Progenitor cell of endocrine pancreas (in vitro differentiated cells): ENCODE measurements at regions not wholly inside any gene's neighbourhood (a gene's known extent, or its start where the extent isn't known, plus 50 kb on each side); places are given as distances from the start of the nearest gene placed in this dataset.

Source experiments
- DNase-seq: peaks from one replicate; pipeline ENCODE4 v3.0.0; 2021; ENCODE audit warnings: low spot score; ENCODE audit not compliant: unreplicated experiment
- H3K27ac Mint-ChIP-seq: 2 replicates; pipeline ENCODE4 v1.8.0; 2021; ENCODE audit warnings: mild to moderate bottlenecking, moderate library complexity, mixed read lengths
- H3K27me3 Mint-ChIP-seq: 2 replicates; pipeline ENCODE4 v1.8.0; 2021; ENCODE audit warnings: mixed read lengths
- H3K36me3 Mint-ChIP-seq: 2 replicates; pipeline ENCODE4 v1.8.0; 2022; ENCODE audit warnings: mixed read lengths; ENCODE audit not compliant: insufficient read depth
- H3K4me1 Mint-ChIP-seq: 2 replicates; pipeline ENCODE4 v1.8.0; 2021; ENCODE audit warnings: low read depth, mixed read lengths
- H3K4me3 Mint-ChIP-seq: 2 replicates; pipeline ENCODE4 v1.8.0; 2021; ENCODE audit warnings: low read depth, mild to moderate bottlenecking, moderate library complexity, mixed read lengths
- H3K9me3 Mint-ChIP-seq: 2 replicates; pipeline ENCODE4 v1.8.0; 2021; ENCODE audit warnings: low read depth, mixed read lengths
- TF ChIP-seq, protein P1 (sequence below): fragments of 200-600 bp; sonication (generic); IDR thresholded peaks from one replicate; pipeline ENCODE4 v1.5.0; 2021; ENCODE audit warnings: antibody characterized with exemption, mild to moderate bottlenecking; ENCODE audit not compliant: unreplicated experiment

DNA sequence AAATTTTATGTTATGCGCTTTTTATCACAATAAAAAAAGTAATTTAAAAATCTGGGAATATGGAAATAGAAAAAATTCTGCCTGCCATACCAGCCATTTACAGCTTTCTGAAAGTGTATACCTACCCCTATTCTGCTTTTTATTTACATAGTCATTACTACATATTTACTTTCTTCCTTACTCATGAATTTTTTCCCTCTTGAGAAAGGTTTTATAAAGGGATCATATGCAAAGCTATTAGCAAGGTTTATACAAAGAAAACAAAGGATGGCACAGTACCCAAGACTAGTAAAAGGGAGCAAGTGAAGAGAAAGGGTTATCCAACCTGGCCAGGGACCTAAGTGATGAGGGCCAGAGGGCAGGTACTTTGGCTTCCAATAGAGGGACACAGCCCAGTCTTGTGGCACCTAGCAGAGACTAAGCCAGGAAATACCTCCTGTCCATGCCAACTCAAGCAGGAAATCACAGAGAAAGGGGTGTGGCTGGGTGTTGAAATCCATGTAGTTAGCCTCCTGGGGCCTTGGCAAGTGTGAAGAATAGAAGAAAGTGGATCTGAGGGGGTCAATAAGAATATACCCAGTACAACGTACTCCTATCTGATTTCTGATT is 207.3 kb upstream of the VEGFC start:
- no peak overlapping the region for H3K27ac Mint-ChIP-seq
- no peak overlapping the region for H3K4me3 Mint-ChIP-seq
- H3K27me3 Mint-ChIP-seq, result no peaks in the 10 kb centered on the region
- peaks cover 4% of the 10 kb centered on the region for H3K9me3 Mint-ChIP-seq
- no peaks in the 10 kb centered on the region for H3K36me3 Mint-ChIP-seq
- no peak for DNase-seq
- TF ChIP-seq, protein P1, sequence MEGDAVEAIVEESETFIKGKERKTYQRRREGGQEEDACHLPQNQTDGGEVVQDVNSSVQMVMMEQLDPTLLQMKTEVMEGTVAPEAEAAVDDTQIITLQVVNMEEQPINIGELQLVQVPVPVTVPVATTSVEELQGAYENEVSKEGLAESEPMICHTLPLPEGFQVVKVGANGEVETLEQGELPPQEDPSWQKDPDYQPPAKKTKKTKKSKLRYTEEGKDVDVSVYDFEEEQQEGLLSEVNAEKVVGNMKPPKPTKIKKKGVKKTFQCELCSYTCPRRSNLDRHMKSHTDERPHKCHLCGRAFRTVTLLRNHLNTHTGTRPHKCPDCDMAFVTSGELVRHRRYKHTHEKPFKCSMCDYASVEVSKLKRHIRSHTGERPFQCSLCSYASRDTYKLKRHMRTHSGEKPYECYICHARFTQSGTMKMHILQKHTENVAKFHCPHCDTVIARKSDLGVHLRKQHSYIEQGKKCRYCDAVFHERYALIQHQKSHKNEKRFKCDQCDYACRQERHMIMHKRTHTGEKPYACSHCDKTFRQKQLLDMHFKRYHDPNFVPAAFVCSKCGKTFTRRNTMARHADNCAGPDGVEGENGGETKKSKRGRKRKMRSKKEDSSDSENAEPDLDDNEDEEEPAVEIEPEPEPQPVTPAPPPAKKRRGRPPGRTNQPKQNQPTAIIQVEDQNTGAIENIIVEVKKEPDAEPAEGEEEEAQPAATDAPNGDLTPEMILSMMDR, result no peak
- H3K4me1 Mint-ChIP-seq, result peaks cover 1% of the 10 kb centered on the region

DNA sequence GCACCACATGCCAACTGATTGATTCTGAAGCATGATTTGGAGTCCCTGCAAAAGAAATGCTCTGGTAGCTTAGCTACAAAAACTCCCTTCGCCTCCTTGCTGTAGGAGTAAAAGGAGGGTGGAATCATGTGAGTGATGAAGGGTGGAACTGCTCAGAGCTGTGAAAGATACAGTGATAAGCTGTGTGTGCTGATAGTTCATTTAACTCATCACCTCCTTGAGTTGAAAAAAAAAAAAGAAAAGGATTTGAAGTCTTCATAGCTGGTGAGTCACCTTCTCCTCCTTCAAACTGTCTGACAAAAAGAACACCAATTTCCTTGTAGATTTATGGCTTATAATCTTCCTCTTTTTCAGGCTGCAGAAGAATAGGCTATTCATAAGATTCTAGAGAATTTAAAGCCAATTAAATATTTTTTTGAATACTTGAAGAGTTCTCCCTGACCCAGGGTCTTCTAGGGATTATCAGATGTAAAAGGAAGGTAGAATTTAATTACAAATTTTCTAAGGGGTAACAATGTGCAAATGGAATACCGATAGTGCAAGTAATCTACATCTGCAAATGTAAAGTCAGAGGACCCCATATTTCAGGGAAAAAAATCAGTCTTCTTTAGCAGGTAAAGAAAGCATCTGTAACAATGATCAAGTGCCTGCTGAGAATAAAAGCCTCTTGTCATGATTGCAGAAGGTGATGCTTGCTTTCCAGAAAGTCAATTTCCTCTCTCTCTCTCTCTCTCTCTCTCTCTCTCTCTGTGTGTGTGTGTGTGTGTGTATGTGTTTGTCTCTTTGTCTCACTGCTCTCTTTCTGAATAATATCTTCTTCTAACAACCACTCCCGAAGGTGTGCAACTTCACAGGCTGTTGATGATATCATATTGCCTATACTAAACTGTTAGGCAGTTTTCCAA is 208.8 kb upstream of the VEGFC start:
- Mint-ChIP-seq H3K4me3 (no peak overlapping the region), H3K27ac (no peak overlapping the region), H3K4me1 (peaks cover 1% of the 10 kb centered on the region), H3K36me3 (no peaks in the 10 kb centered on the region), H3K27me3 (no peaks in the 10 kb centered on the region), H3K9me3 (peaks cover 4% of the 10 kb centered on the region)
- no peak for DNase-seq
- TF ChIP-seq, protein P1, result no peak

DNA sequence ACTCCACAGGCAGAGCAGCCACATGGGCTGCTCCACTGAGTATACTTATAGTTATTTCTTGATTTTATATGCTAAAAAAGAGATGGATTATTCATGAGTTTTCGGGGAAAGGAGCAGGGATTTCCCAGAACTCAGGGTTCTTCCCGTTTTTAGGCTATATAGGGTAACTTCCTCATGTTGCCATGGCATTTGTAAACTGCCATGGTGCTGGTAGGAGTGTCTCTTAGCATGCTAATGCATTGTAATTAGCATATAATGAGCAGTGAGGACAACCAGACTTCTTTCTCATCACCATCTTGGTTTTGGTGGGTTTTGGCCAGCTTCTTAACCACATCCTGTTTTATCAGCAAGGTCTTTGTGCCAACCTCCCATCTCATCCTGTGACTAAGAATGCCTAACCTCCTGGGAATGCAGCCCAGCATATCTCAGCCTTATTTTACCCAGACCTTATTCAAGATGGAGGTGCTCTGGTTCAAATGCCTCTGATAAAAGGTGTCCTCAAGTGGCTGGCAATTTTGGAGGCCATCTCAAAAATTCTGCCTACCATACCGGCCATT is 213.0 kb upstream of the VEGFC start:
- Mint-ChIP-seq H3K4me1 (peaks cover 1% of the 10 kb centered on the region), H3K4me3 (no peak overlapping the region), H3K36me3 (no peaks in the 10 kb centered on the region), H3K9me3 (no peaks in the 10 kb centered on the region), H3K27ac (no peak overlapping the region), H3K27me3 (no peaks in the 10 kb centered on the region)
- no peak for DNase-seq
- TF ChIP-seq, protein P1, result no peak

DNA sequence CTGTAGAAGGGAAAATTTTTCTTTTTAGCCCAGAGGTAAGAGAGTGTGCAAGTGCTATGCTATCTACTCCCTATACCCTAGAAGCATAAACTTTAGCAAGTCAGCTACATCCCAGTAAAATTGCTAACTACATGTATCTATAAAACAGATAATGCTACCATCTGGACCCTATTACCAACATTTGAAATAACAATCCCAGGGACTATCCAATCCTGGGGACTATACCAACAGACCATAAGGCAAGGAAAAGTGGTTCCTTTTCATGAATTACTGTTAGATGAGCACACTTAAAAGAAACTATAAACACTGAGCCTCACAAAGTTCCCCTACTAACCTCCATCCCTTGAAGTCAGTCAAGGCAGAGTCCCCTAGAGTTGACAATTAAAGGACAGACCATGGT is 213.6 kb upstream of the VEGFC start:
- no peaks in the 10 kb centered on the region for H3K9me3 Mint-ChIP-seq
- H3K4me3 Mint-ChIP-seq, result no peak overlapping the region
- no peaks in the 10 kb centered on the region for H3K36me3 Mint-ChIP-seq
- TF ChIP-seq, protein P1, result no peak
- H3K4me1 Mint-ChIP-seq, result peaks cover 1% of the 10 kb centered on the region
- no peaks in the 10 kb centered on the region for H3K27me3 Mint-ChIP-seq
- DNase-seq, result no peak
- no peak overlapping the region for H3K27ac Mint-ChIP-seq

DNA sequence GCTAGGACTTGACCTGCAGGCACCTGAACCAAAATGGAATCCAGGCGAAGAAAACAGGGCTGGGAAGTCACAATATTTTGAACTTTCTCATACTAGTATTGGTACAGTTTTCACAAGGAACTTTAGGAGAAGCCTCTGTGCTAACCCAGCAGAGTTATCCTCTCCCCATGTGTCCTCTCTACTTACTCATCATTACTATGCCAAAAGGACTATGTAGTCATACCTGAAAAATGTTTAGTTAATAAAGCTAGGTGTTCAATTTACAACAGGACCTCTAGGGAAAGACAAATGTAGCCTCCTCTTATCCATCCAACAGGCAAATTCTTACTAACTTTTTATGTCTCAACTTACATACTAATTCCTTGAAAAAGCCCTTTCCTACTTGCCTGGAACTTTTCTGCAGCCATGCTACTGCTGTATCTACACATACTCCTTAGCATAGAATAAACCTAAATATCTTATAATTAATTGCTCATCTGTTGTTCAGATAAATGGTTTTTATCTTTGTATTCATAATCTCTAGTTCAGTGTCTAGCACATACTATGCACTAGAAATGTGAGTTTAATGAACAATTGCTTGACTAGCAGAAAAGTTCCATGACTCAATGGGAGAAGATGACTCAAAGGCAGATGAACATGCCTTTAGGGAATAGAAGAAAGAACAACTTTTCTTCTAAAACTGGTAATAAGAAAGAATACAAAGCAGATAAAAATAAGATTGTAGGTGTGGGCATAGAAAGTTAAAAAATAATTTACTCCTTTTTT is 215.5 kb upstream of the VEGFC start:
- H3K36me3 Mint-ChIP-seq, result no peaks in the 10 kb centered on the region
- H3K27ac Mint-ChIP-seq, result no peak overlapping the region
- TF ChIP-seq, protein P1, result no peak
- H3K4me3 Mint-ChIP-seq, result no peak overlapping the region
- H3K9me3 Mint-ChIP-seq, result peaks cover 4% of the 10 kb centered on the region
- H3K27me3 Mint-ChIP-seq, result no peaks in the 10 kb centered on the region
- H3K4me1 Mint-ChIP-seq, result no peaks in the 10 kb centered on the region
- DNase-seq, result no peak
